ENCODE measurements at regions not wholly inside any gene's neighbourhood (a gene's known extent, or its start where the extent isn't known, plus 50 kb on each side); places are given as distances from the start of the nearest gene placed in this dataset.

DNA sequence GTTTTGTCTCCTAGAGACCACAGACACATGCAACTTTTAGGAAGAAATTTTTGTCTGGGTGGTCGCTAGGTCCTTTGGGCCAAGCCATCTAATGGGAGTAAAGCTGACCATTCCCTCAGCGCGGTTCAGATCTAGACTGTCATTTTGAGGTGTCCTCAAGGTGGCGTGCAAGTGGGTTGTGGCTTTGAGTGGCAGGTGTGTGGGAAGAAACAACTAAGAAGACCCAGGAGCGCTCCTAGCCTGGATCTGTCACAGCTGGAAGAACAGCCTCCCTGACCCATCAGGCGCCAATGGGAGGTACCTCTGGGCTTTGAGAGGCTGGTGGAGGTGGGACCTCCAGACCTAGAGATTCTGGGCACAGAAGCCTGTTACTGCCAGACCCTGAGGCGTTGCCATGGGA is 645.1 kb downstream of the KCNJ18 start:
- TF ChIP-seq, protein P1, sequence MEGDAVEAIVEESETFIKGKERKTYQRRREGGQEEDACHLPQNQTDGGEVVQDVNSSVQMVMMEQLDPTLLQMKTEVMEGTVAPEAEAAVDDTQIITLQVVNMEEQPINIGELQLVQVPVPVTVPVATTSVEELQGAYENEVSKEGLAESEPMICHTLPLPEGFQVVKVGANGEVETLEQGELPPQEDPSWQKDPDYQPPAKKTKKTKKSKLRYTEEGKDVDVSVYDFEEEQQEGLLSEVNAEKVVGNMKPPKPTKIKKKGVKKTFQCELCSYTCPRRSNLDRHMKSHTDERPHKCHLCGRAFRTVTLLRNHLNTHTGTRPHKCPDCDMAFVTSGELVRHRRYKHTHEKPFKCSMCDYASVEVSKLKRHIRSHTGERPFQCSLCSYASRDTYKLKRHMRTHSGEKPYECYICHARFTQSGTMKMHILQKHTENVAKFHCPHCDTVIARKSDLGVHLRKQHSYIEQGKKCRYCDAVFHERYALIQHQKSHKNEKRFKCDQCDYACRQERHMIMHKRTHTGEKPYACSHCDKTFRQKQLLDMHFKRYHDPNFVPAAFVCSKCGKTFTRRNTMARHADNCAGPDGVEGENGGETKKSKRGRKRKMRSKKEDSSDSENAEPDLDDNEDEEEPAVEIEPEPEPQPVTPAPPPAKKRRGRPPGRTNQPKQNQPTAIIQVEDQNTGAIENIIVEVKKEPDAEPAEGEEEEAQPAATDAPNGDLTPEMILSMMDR (IDR thresholded peaks at IDR 0.05), result no peak
- TF ChIP-seq, protein P2, sequence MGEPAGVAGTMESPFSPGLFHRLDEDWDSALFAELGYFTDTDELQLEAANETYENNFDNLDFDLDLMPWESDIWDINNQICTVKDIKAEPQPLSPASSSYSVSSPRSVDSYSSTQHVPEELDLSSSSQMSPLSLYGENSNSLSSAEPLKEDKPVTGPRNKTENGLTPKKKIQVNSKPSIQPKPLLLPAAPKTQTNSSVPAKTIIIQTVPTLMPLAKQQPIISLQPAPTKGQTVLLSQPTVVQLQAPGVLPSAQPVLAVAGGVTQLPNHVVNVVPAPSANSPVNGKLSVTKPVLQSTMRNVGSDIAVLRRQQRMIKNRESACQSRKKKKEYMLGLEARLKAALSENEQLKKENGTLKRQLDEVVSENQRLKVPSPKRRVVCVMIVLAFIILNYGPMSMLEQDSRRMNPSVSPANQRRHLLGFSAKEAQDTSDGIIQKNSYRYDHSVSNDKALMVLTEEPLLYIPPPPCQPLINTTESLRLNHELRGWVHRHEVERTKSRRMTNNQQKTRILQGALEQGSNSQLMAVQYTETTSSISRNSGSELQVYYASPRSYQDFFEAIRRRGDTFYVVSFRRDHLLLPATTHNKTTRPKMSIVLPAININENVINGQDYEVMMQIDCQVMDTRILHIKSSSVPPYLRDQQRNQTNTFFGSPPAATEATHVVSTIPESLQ (CRISPR knock-in tag; IDR thresholded peaks at IDR 0.05), result no peak
- TF ChIP-seq JUN (CRISPR knock-in tag; IDR thresholded peaks at IDR 0.05), result no peak
- TF ChIP-seq, protein P3, sequence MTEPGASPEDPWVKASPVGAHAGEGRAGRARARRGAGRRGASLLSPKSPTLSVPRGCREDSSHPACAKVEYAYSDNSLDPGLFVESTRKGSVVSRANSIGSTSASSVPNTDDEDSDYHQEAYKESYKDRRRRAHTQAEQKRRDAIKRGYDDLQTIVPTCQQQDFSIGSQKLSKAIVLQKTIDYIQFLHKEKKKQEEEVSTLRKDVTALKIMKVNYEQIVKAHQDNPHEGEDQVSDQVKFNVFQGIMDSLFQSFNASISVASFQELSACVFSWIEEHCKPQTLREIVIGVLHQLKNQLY (CRISPR knock-in tag; IDR thresholded peaks at IDR 0.05), result no peak
- TF ChIP-seq SP1 (CRISPR knock-in tag; conservative IDR thresholded peaks at IDR 0.05), result no peak

All from WTC11 (cell line).